Activated CD4-positive, alpha-beta T cell treated with anti-CD3 and anti-CD28 coated beads, Interleukin-2, Interleukin-6, amounts not matched to agents 100 ng/mL and 50 ng/mL, durations not matched to agents 16 hours and 8 hours (primary cell): ENCODE measurements at regions not wholly inside any gene's neighbourhood (a gene's known extent, or its start where the extent isn't known, plus 50 kb on each side); places are given as distances from the start of the nearest gene placed in this dataset.
"Not testable (repeated sequence)": the region's sequence is repeated elsewhere in the genome, so short reads cannot be mapped to it uniquely, and the experiment has no call there.

Experiments used
- DNase-seq: peaks from one replicate; pipeline ENCODE4 v3.0.0-alpha.2; 2020

DNA sequence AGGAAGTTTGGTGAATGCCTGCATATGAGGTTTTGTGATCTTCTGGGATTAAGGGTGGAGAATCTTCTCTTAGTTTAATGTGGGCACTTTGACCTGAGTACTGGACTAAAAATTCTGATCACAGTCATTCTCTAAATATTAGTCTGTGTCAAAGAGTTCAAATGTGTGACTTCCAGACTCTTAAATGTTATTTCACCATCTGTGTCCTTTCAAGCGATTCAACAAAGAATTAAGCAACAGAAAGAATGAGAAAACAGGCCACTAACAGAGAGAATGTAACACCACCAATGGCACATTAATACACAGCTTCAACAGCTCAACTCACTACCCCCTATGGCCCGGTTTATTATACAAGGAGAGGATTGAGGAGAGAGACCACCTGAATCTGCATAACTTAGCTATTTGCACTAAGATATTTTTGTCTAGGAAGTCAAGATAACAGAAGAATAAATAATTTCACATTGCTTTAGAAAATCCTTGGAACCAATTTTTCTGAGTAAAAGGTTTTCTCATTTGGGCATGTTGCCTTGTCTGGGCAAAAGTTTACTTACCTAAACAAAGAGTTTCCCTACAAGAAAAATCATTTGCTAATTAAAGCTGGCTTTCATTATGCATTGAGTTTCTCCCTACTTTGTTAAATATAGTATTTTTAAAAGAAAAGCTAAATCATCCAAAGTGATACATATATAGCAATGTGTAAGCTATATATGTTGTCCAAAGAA, 1313.7 kb downstream of the NCAM2 start:
- DNase-seq: no peak

DNA sequence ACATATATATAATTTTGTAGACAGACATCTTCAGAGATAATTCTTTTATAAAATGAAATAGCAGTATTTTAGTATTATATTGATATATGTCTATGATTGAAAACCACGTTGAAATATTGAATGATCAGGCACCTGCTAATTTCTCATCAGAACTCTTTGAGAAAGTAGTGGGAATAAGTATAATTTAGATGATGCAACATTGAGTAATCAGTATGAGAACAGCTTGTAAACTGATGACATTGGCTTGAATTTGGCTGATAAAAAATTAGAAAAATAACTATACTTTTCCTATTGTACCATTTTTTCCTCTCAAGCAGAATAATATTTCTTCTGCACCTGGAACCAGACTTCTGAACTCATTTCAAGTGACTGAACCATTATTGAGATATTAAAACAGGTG, 1316.8 kb downstream of the NCAM2 start:
- DNase-seq: no peak

DNA sequence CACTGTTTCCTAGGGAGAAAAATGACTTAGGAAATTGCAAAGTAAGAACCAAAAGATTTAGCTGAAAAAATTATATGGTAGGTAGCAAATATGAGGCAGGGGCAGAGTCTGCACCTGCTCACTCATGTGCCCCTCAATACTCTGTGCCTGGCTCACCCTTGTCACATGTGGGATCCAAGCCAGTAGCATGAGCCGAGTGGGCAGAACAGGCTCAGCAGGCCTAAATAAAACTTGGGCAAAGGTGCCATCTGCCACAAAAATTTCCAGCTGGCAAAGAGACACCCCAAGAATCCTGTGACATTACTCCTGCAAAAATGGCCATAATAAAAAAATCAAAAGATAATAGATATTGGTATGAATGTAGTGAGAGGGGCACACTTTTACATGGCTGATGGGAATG, 1321.2 kb downstream of the NCAM2 start:
- no peak for DNase-seq

DNA sequence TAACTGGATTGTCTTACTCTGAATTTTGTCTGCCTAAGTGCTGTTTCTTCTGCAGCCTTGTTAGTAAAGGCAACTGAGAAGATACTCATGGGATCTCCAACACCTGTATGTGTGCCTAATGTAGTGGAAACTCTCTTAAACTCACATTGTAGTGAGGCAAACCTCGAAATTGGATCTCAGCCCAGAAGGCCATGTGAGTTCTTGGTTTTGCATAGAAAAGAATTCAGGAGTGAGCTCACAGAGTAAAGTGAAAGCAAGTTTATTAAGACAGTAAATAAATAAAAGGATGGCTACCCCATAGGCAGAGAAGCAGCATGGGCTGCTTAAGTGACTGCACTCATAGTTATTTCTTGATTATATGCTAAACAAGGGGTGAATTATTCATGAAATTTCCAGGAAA, 1344.7 kb downstream of the NCAM2 start:
- no peak for DNase-seq

DNA sequence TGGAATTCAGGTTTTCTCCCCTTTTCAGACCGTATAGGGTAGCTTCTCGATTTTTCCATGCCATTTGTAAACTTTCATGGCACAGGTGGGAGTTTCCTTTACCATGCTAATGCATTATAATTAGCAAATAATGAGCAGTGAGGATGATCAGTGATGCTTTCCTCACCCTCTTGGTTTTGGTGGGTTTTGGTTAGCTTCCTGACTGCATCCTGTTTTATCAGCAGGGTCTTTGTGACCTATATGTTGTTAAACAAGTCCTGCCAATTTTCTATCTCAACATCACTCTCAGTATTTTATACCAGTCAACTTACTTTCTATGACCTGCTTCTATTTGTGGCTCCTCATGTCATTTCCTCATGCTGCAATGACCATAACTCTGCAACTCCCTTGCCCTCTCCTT, 1345.1 kb downstream of the NCAM2 start:
- DNase-seq: no peak

DNA sequence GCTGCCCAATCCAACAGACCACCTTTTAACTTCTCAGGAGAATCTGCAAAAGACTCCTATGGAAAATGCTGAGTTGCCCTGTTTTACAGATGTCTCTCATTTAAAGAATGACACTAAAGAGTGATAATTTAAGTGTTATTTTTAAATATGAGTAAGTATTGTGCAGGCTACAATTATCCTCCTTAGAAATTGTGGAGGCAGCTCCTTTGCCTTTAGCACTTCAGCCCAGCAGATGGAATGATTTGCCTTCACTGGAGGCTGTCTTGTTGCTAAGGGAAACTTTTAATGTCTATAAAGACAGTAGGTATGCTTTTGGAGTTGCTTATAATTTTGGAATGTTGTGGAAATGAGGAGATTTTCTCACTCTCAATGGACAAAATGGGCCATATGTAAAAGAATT, 1345.5 kb downstream of the NCAM2 start:
- DNase-seq: no peak

DNA sequence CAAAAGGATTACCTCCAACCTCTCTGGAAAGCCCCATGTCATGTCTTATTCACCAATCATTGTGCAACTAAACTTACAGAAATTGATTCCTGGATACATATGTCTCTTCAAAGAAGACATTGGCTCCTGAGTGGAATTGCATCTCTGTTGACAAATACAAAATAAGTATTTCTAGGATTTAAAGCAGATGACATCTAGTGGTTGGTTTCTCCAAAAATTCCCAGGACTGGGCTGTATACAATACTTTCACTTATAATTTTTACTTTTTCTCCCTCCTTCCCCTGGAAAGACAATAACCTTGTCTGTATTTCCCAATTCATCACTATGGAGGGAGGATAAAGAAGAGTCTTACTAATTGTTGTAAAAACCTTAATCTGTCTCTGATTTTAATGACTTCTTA, 1347.4 kb downstream of the NCAM2 start:
- DNase-seq: no peak

DNA sequence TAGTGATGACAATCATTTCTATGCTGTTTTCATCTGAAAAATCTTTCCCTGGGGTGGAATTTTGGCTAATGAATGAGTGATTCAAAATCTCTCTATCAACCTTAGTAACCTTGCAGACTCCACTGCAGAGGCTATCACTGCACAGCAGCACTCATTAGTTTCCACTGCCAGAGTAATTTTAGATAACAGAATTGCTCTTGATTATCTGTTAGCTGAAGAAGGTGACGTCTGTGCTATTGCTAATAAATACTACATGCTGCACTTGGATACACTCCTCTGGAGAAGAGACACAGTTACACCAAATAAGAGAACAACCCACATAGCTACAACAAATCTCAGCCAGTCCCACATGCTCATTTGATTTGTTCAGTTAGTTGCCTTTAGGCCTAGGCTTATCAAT, 1348.4 kb downstream of the NCAM2 start:
- DNase-seq: no peak

DNA sequence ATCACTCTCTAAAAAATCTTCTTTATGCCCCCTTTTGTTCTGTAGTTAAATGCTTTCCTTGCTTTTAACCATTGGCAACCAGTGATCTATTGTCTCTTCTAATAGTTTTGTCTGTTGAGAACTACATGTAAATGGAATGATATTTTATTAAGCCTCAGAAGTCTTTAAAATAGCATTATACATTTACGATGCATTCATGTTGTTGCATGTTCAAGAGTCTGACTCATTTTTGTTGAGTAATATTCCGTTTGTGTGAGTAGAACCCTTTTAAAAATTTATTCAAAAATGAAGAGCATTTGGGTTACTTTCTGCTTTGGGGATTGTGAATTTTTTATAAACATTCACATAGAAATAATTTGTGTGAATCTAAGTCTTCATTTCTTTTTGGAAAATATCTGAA, 1352.9 kb downstream of the NCAM2 start:
- DNase-seq: no peak

DNA sequence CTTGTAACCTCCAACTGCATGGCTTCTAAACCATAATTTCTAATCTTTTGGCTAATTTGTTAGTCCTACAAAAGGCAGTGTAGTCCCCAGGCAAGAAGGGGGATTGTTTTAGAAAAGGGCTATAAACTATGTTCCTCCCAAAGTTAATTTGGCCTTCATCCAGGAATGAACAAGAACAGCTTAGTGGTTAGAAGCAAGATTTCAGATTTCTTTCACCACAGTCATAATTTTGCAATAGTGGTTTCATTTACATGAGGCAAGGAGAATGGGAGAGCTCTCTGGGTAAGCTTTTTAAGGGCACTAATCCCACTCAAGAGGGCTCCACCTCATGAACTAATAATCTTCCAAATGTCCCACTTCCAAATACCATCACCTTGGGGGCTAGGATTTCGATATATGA, 1353.9 kb downstream of the NCAM2 start:
- DNase-seq: no peak

DNA sequence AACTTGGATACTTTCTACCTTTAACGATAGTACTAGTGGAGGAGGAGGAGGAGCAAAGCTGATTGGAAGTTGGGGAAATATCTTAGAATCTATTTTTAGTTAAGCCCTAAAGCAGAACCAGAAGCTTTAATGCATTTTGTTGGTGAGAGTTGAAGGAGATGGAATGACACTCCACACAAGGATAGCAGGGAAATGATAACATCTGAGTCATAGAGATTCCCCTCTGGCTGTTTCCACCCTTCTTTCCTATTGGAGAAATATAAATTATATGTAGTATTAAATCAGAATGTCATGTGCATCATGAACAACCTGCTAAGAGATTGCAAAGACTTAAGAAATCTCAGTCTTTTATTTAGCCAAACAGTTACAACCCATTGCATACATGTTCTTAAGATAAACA, 1357.7 kb downstream of the NCAM2 start:
- no peak for DNase-seq

DNA sequence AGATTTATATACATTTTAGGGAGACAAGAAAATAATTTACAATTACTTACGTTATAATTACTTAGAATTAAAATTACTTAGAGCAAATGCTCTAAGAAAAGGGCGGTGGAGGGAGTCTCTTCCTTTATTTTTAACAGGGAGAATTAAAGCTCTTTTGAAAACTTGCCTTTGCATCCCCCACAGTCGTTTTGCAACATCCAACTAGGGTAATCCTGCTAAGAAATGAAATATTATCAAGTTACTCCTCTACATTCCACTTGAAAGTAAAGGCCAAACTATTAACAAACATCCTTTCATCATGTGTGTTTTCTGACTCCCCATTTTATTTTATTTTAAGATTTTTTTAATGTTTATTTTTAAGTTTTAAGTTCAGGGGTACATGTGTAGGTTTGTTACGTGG, 1358.5 kb downstream of the NCAM2 start:
- DNase-seq: no peak

DNA sequence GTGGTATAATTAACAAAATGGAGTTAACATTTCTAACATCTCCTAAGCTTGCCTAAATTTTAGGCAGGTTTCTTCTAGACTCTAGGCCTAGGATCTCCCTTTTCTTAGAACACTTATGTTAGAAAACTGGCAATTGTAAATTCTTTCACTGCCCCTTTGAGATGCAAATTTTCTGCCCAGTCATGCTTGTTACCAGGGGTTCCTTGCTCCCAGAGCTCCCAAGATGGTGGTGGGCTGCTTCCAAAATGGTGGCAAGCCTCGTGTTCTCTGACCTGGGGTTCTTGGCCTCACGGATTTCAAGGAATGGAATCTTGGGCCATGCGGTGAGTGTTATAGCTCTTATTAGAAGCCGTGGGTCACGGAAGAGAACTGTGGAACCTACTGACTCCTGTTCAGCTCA, 1361.4 kb downstream of the NCAM2 start:
- DNase-seq: not testable (repeated sequence)

DNA sequence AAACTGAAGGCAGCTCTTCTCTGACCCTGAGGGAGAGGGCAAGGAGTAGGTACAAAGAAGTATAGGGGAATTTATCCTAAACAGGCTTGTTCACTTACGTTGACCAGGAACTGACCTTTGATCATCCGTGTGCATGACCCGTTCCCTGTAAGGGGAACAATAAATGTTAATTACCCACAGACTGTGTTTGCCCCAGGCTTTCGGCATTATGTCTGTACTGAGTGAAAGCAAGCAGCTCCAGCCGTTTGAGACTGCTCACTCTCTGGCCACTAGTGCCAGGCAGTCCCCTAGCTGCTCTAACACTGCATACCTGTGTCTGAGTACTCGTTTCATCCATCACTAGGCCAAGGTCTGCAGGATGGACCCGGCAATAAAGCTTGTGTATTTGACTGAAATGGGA, 1365.3 kb downstream of the NCAM2 start:
- DNase-seq: no peak

DNA sequence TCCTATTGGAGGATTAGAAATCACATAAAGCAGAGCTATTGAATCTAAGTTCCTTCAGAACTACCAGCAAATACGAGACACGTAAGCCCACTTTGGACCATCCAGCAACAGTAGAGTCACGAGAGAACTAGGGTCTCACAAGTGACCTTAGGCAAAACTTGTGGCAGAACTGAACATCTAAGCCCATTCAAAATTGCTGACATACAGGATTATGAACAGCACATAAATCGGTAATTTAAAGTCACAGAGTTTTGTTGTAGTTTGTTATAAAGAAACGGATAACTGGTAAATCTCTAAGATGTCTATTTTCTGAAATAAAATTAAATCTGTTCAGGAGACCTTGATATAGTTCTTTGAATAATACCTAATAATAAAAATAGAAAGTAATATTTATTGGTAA, 1366.0 kb downstream of the NCAM2 start:
- no peak for DNase-seq

DNA sequence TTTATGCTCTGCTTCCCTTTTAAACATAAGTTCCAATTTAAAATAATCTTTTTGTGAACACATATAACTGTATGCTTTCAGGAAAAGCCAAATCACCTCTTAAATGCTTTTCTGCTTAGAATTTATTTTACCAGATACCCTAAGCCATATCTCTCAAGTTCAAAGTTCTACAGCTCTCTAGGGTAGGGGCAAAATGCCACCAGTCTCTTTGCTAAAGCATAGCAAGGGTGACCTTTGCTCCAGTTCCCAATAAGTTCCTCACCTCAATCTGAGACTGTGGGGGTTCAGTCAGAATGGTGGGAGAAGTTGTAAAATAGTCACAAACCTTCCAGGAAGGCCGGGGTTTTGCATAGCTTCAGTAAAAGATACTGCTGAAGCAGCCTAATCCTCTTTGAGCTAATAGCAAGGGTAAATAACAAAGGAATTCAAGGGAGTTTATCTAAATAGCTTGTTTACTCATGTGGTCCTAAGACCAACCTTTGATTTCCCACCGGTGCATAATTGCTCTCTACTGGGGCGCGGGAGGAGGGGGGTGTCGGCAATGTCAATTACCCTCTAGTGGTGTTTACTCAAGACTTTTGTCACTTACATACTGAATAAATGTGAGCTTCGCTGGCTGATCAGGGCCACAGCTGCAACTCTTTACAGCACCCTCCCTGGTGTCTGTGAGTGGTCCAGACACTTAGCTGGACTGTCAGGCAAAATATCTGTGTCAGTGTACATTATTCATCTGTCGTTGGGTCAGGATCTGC, 1376.2 kb downstream of the NCAM2 start:
- no peak for DNase-seq

DNA sequence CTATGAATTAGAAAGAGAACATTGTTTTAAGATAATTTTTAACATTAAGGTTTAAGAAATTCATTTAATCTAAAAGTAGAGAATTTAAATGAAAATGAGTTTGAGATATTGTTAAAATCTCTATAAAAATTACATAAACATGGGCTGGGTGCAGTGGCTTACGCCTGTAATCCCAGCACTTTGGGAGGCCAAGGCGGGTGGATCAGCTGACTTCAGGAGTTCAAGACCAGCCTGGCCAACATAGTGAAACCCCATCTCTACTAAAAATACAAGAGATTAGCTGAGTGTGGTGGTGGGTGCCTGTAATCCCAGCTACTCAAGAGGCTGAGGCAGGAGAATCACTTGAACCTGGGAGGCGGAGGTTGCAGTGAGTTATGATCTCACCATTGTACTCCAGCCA, 1379.6 kb downstream of the NCAM2 start:
- not testable (repeated sequence) for DNase-seq

DNA sequence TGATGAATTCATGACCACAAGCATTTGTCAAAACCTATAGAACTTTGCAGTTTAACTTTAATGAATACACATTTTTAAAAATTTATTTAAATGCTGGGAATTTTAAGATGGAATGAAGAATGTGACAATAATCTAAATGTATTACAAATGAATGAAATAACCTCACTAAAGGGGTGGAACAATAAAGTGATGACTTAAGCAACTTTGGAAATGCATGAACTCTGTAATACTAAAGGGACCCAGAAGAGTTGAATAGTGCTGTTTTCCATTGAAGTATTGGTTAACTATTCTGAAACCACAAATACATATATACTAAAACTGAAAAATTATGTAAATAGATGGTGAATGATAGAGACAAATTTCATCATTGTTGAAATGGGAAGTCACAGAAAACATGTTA, 1395.1 kb downstream of the NCAM2 start:
- DNase-seq: no peak

DNA sequence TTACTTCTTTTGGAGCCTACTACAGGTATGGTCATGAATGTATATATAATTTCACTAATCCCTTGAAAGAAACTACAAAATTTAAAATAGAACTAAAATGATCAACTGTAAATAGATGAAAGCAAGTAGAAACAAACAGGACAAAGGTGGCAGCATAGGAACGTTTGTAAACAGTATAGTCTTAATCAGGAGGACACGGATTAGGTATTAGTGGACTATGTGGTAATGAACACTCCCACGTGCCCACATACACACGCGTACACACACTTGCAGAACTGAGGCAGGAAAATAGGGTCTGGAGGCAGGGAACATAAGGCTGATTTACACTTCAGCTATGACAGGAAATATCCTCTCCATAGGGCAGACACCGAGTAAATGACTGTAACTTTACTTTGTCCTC, 1397.8 kb downstream of the NCAM2 start:
- no peak for DNase-seq

DNA sequence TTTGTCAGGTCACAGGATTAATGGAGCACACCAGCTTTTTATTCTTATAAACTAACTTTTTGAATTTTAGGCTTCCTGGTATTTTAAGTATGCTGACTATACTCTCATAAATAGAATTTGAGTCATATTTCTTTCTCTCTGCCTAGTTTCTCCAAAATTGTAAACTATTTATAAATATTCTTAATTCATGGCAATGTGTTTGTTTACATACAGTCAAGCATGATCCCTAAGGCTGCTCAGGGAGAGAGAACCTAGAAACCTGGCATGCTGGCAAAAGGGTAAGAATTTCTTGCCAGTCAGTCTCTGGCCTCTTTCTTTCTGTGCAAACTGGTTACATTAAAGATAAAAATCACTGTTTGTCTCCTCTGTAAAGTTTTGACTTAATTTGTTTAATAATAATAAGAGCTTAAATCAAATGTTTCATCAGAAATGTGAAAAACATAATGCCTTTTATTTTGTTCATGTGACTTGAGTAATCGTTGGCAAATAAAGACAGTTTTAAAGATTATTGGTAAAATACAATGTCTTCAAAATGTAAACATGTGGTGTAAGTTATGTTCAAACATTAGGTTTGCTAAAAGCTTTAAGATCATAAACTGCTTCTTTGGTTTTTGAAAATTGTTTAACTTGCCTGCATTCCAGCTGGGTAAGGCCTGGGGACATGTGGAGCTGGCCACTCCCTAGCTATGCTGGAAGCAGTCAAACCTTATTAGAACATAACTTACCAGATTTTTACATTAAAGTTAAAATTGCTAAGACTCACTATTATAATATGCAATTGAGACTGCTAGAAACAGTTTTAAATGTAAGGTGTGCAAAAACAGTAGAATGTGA, 1401.7 kb downstream of the NCAM2 start:
- DNase-seq: no peak

DNA sequence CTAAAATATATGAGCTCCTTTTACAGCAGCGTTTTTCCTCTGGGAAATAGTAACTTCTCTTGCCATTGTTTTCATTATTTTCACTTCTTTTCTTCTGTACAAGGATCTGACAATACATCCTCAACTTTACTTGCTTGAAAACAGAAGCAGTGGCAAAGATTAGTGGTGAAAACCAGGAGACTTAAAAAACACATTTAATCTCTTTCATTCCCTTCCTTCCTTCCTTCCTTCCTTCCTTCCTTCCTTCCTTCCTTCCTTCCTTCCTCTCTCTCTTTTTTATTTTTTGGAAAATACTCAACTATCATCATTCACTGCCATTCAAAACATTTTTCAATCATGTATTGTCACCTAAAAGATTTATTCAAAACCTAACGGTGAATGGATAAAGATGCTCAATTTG, 1411.4 kb downstream of the NCAM2 start:
- DNase-seq: no peak

DNA sequence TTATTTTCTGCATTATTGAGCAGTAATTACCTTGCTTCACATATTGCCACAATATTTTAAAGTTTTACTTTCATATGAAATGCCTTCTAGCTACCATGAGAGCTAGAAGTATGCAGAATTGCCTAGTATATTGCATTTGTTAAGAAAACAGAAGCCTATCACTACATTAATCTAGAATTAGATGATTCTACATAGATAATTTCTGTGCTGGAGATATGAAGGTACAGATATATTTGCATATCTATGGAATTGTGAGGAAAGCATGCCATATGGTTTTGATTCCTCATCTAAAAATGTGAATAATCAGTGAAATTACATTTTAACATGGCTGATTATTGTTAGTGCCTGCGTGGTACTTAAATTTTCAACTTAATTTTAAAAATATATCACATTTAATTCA, 1418.3 kb downstream of the NCAM2 start:
- DNase-seq: no peak

DNA sequence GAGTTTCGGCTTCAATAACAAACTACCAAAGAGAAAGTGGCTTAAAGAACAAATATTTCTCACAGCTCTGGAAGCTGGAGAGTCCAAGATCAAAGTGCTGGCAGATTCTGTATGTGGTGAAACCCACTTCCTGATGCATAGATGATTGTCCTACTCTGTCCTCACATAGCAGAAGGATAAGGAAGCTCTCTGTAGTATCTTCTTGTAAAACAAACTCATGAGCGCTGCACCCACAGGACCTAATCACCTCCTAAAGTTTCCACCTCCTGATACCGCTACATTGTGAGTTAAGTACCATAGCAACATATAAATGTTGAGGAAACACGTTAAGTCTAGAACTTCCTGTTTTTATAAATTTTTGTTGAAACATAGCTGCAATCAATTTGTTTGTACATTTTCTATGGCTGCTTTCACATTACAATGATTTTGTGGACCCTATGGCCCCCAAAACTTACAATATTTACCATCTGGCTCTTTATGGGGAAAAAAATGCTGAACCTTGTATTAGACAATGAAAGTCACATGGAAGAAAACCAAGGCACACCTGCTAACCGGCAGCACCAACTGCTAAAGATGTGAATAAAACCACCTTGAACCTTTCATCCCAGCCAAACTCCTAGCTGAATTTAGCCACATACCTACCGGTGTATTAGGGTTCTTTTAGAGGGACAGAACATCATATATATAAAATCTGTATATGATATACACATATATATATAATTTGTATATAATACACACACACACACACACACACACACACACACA, 1423.4 kb downstream of the NCAM2 start:
- DNase-seq: no peak
